Duodenal mucosa (tissue), 2 donors: ENCODE measurements at regions not wholly inside any gene's neighbourhood (a gene's known extent, or its start where the extent isn't known, plus 50 kb on each side); places are given as distances from the start of the nearest gene placed in this dataset.
A peak's percentile ranks its signal among the peaks of the same experiment; 100 is the strongest.

Experiments
- H3K27ac ChIP-seq: one replicate; pipeline ENCODE4 v1.7.0; 2013; ENCODE audit warnings: low read depth, low read length
- H3K27me3 ChIP-seq, 2 donors: one replicate each; pipeline ENCODE4 v1.7.0; 2013; ENCODE audit warnings: low read length in 2 of 2, control low read depth in 1 of 2; ENCODE audit not compliant: insufficient read depth in 2 of 2, control insufficient read depth in 1 of 2
- H3K36me3 ChIP-seq, 2 donors: one replicate each; pipeline ENCODE4 v1.7.0; 2013; ENCODE audit warnings: low read length in 2 of 2, control low read depth in 1 of 2; ENCODE audit not compliant: insufficient read depth in 2 of 2, control insufficient read depth in 1 of 2
- H3K4me1 ChIP-seq, 2 donors: one replicate each; pipeline ENCODE4 v1.7.0; 2013; ENCODE audit warnings: low read length in 2 of 2, control low read depth in 1 of 2; ENCODE audit not compliant: insufficient read depth in 2 of 2, control insufficient read depth in 1 of 2
- H3K4me3 ChIP-seq, 2 donors: one replicate each; pipeline ENCODE4 v1.7.0; 2013; ENCODE audit warnings: low read length in 2 of 2, low read depth in 1 of 2
- H3K9ac ChIP-seq, 2 donors: one replicate each; pipeline ENCODE4 v1.7.0; 2013; ENCODE audit warnings: low read length in 2 of 2, low read depth in 1 of 2
- H3K9me3 ChIP-seq, 2 donors: one replicate each; pipeline ENCODE4 v1.7.0; 2013; ENCODE audit warnings: low read length in 2 of 2, control low read depth in 1 of 2; ENCODE audit not compliant: control insufficient read depth in 1 of 2

DNA sequence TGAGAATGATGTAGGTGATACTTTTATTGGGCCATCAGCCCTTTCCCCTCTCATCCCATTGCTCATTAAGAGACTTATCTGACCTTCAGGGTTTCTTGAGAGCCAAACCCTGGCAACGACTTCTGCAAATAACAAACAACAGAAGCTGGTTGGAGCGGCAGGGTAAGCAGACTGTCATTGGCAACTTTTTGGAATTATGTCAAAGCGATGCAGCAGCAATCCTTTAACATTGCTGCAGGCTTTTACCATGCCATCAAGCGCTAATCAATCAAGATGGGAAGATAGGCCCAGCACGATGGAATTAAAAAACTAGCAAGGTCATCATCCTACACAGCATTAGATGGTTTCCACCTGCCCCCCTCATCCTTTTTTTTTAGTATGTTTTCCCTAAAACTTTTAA lies 406.1 kb upstream of the PDE3A start:
- Histone ChIP-seq H3K9me3 (no peaks in the 10 kb centered on the region), H3K27ac (no peak overlapping the region), H3K4me1 (no peaks in the 10 kb centered on the region), H3K9ac (no peak overlapping the region), H3K27me3 (no peaks in the 10 kb centered on the region), H3K4me3 (no peak overlapping the region), H3K36me3 (no peaks in the 10 kb centered on the region)

- Histone ChIP-seq H3K4me3 (no peak overlapping the region), H3K36me3 (no peaks in the 10 kb centered on the region), H3K4me1 (no peaks in the 10 kb centered on the region), H3K9ac (no peak overlapping the region), H3K27me3 (no peaks in the 10 kb centered on the region), H3K9me3 (no peaks in the 10 kb centered on the region), H3K27ac (no peak overlapping the region)
These were observed 404.4 kb upstream of the PDE3A start for GRCh38 chr12:19963972-19964371.

DNA sequence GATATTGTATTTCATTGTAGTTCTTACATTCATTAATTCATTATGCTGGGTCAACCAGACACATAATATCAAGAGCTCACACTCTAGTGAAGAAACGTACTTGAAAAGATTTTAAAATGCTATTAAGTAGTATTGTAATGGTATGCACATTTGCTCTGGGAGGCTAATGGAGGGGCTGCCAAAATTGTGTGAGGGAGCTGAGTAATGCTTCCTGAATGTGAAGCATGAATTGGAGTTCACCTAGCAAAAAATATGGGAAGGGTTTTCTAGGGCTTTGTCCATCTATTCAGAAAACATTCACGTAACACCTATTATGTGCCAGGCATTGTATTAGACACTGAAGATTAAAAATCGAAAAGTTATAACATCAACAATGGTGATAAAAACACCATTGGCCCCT lies 403.8 kb upstream of the PDE3A start:
- Histone ChIP-seq H3K36me3 (no peaks in the 10 kb centered on the region), H3K9me3 (no peaks in the 10 kb centered on the region), H3K27ac (no peak overlapping the region)

DNA sequence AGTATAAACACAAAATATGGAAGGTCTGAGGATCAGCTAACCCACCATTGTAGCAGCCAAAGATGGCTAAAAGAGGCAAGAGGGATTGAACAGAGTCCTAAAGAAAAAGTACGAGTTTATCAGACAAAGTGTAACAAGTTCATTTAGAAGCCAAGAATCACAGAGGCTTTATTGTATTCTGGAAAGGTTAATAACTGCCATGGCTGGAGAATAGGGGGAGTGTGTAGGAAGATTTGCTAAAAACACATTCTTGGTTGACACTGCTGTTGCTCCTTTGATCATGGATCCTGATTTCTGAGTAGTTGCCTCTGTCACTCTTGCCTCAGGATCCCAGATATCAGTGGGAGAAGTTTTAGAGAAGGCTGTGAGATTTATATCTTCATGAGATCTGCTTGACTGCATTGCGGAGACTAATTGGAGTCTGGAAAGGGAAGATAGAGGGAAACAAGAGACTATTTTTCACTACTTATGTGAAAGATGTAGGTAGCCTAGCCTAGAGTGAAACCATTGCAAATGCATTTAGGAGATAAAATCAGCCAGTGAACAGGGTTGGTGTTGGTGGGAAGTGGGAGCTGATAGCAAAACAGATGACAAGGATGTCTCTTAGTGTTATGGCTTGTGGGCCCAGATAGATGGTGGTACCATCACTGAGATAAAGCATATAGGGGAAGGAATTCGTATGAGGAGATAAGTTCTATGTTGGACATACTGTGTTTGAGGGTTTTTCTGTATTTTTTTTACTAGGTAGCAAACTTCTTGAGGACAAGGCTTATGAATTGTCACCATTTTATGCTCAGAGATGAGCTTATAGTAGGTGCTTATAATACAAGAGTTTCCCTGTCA lies 402.9 kb upstream of the PDE3A start:
- Histone ChIP-seq H3K9me3 (no peaks in the 10 kb centered on the region), H3K4me1 (no peaks in the 10 kb centered on the region), H3K9ac (no peak overlapping the region), H3K4me3 (peak overlapping the region in 1 of 2 donors; percentile 8), H3K27ac (no peak overlapping the region), H3K36me3 (no peaks in the 10 kb centered on the region), H3K27me3 (no peaks in the 10 kb centered on the region)

More for the DNA sequence above, 403.8 kb upstream of the PDE3A start:
- H3K27me3 ChIP-seq, result no peaks in the 10 kb centered on the region
- H3K4me1 ChIP-seq, result no peaks in the 10 kb centered on the region
- no peak overlapping the region for H3K4me3 ChIP-seq
- H3K9ac ChIP-seq, result no peak overlapping the region

- Histone ChIP-seq H3K36me3 (no peaks in the 10 kb centered on the region), H3K4me3 (no peak overlapping the region), H3K27me3 (no peaks in the 10 kb centered on the region), H3K9me3 (no peaks in the 10 kb centered on the region), H3K27ac (no peak overlapping the region), H3K9ac (no peak overlapping the region), H3K4me1 (no peaks in the 10 kb centered on the region)
These were observed 401.3 kb upstream of the PDE3A start for GRCh38 chr12:19967001-19967400.

GRCh38 chr12:19967431-19967830 lies 400.9 kb upstream of the PDE3A start:
- Histone ChIP-seq H3K27ac (no peak overlapping the region), H3K4me3 (no peak overlapping the region), H3K27me3 (no peaks in the 10 kb centered on the region), H3K9me3 (no peaks in the 10 kb centered on the region), H3K36me3 (no peaks in the 10 kb centered on the region), H3K4me1 (no peaks in the 10 kb centered on the region), H3K9ac (no peak overlapping the region)

DNA sequence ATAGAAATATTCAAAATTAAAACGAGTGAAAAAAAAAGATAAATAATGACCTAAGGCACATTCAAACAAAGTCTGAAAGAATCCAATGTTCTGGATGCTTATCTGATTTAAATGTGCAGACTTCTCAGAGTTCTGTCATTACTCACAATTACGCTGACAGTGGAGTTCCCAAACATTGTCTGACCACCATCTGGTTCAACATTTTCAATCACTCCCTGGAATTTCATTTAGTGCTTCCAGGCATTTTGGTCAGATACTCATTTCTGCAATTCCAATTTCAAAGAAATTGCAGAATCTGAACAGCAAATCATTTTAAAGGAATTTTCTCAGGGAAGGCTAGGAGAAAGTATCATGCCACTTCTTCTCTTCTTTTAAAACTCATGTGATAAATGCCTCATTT lies 398.2 kb upstream of the PDE3A start:
- H3K4me1 ChIP-seq, result no peaks in the 10 kb centered on the region
- no peaks in the 10 kb centered on the region for H3K36me3 ChIP-seq
- no peak overlapping the region for H3K27ac ChIP-seq
- no peaks in the 10 kb centered on the region for H3K27me3 ChIP-seq
- H3K4me3 ChIP-seq, result no peak overlapping the region
- no peaks in the 10 kb centered on the region for H3K9me3 ChIP-seq
- no peak overlapping the region for H3K9ac ChIP-seq

GRCh38 chr12:19970821-19971220 lies 397.5 kb upstream of the PDE3A start:
- H3K4me3 ChIP-seq, result no peak overlapping the region
- no peaks in the 10 kb centered on the region for H3K9me3 ChIP-seq
- H3K27ac ChIP-seq, result no peak overlapping the region
- no peaks in the 10 kb centered on the region for H3K4me1 ChIP-seq
- H3K27me3 ChIP-seq, result no peaks in the 10 kb centered on the region
- no peaks in the 10 kb centered on the region for H3K36me3 ChIP-seq
- H3K9ac ChIP-seq, result no peak overlapping the region

- H3K9me3 ChIP-seq, result no peaks in the 10 kb centered on the region
- no peaks in the 10 kb centered on the region for H3K4me1 ChIP-seq
- H3K4me3 ChIP-seq, result no peak overlapping the region
- H3K36me3 ChIP-seq, result no peaks in the 10 kb centered on the region
- no peaks in the 10 kb centered on the region for H3K27me3 ChIP-seq
- no peak overlapping the region for H3K9ac ChIP-seq
- no peak overlapping the region for H3K27ac ChIP-seq
These were observed 396.7 kb upstream of the PDE3A start for GRCh38 chr12:19971361-19972280.
